ENCODE measurements at regions not wholly inside any gene's neighbourhood (a gene's known extent, or its start where the extent isn't known, plus 50 kb on each side); places are given as distances from the start of the nearest gene placed in this dataset.

GRCh38 chr2:7619203-7619970 lies 702.2 kb downstream of the RNF144A start:
- no peak for TF ChIP-seq CTCF (IDR thresholded peaks at IDR 0.05)
- no peak for TF ChIP-seq POLR2A (IDR thresholded peaks at IDR 0.05)
